GM19455 (cell line): ENCODE measurements at regions not wholly inside any gene's neighbourhood (a gene's known extent, or its start where the extent isn't known, plus 50 kb on each side); places are given as distances from the start of the nearest gene placed in this dataset.
A peak's percentile ranks its signal among the peaks of the same experiment; 100 is the strongest.

Experiments
- ATAC-seq: cut with Tn5 transposase; IDR thresholded peaks from one replicate; pipeline ENCODE4 v1.9.1; 2021; ENCODE audit not compliant: unreplicated experiment

DNA sequence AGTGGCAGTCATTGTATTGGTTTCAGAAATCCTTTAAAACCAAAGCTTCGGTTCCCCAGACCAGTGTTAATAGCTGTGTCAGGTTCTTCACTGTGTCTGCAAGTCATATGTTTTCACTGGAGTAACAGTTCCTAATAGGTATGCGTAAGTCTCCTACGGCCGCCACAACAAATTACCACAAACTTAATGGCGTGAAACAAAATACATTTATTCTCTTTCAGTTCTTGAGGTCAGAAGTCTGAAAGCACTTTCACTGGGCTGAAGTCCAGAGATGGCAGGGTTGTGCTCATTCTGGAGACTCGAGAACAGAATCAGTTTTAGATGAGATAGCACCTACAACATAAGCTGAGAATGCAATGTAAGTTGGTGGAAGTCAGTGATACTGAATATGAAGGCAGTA lies 556.2 kb downstream of the TLE4 start:
- ATAC-seq: no peak

DNA sequence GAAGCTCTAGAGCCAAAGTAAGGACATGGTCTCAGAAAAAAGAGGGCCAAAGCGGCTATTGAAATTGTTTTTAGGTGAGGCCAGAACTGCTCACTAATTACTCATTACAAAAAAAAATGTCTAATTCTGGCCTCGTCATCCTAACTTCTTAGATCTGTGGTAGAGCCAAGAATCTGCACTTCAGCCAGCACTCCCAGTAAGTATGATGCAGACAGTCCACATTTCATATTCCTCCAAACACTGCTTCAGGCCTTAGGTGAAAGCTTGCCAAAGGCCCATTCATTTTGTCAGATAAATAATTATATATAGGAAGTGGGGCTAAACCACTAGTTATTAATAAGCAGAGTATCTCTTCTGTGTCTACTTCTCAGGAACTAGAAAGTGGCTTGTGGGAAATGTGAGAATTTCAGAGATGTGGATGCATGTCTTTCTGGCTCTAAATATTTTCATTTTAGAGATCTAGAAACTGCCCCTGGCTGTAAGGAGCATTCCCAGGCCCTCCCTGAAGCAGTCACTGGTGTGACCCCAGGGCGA lies 554.0 kb downstream of the TLE4 start:
- no peak for ATAC-seq

GRCh38 chr9:80117031-80117430 lies 545.3 kb downstream of the TLE4 start:
- no peak for ATAC-seq

DNA sequence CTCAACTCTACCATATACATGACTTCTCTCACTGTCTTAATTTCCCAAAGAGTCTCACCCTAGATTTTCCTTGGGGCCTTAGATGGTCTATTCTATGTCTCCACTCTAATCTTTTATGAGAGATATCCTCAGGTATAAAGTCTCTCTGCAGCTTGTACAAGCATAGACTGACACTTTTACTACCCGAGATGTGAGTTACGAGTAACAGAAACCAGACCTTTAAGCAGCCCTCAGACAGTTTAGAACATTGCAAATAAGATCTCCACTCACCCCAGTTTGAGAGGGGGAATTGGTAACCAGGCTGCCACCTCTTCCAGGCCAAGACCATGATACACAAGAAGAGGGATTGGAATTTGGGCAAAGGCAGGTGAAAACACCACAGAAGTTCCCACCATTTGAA lies 542.5 kb downstream of the TLE4 start:
- no peak for ATAC-seq

GRCh38 chr9:80107931-80108660 lies 536.3 kb downstream of the TLE4 start:
- ATAC-seq: no peak

DNA sequence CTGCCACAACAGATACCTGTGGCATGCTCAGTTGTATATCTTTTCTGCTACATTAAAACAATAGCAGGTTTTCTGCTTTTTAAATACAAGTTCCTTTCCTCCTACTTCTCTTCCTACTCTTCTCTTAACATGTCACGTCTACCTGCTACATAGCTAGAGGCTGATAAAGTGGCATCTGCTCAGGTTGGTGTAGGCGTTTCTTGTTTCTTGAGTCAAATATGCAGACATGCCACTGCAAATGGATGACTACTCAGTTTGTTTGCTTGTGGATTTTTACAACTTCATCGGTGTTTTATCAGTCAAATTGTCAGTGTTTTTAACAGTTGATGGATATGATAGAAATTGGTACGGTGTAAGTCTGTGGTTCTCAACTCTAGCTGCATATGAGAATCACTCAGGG lies 525.7 kb downstream of the TLE4 start:
- no peak for ATAC-seq

GRCh38 chr9:80094176-80094771 lies 522.5 kb downstream of the TLE4 start:
- ATAC-seq: peak; percentile 65

DNA sequence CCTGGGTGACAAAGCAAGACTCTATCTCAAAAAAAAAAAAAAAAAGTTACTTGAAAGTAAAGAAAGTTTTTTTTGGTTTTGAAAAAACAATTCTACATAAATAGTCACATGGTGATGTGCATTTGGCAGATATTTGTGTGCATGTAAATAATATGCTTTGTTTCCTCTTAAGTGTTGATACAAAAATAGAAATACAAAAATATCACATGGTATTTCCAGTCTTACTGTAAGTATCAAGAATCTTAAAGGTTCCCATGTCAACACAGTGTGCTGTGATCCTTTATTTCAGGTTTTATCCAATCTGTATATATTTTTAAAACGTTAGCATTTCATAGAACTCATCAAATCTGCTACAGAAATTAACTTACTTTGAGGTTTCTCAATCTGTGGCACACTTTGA lies 521.9 kb downstream of the TLE4 start:
- ATAC-seq: no peak

DNA sequence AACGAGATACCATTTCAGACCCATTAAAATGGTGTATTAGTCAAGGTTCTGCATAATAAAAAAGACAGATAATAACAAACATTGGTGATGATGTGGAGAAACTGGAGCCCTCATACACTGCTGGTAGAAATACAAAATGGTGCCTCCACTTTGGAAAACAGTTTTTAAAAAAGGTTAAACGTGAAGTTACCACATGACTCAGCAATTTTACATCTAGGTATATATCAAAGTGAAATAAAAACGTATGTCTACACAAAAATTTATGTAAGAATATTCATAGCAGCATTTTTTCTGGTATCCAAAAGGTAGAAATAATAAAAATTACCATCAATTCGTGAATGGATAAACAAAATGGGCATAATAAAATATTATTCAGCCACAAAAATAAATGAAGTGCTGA lies 519.8 kb downstream of the TLE4 start:
- no peak for ATAC-seq

DNA sequence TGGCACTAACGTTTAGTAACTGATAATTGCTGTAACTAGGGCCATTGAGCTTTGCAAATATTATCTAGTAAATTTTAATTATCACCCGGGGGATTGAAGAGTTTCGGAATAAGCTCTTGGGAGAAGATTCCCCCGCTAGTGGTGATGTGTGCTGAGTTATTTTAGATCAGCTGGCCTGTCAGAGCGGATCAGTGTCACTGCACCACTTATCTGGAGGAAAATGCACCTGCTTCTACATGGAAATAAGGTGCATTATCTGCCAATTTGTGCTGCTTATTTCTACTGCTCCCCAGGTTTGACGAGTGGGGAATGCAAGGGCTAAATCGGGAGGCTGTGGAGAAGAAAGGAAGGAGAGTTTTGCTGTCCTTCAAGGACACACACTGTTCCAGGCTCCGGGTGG lies 518.6 kb downstream of the TLE4 start:
- ATAC-seq: no peak

DNA sequence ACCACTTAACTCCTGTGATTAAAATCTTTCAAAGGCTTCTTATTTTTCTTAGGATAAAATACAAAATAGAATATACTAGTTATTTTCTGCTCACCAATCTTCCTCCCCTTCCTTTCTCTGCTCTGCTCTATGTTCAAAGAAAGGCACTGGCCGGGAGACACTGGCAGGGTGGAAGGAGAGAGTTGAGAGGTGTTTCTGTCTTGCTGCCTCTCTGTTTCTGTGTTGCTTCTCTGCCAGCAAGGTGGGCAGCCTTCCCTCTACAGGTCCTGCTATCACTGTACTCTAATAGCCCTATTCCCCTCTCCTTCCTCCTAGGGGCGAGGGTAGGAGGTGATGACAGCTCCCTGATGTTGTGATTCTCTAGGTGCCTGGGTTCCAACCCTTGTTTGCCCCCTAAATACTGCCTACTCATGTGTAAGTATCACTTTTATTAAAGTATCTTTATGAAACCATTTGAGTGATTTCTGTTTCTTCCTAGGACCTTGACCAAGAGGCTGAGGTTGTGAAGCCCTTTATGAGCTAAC lies 515.1 kb downstream of the TLE4 start:
- no peak for ATAC-seq

DNA sequence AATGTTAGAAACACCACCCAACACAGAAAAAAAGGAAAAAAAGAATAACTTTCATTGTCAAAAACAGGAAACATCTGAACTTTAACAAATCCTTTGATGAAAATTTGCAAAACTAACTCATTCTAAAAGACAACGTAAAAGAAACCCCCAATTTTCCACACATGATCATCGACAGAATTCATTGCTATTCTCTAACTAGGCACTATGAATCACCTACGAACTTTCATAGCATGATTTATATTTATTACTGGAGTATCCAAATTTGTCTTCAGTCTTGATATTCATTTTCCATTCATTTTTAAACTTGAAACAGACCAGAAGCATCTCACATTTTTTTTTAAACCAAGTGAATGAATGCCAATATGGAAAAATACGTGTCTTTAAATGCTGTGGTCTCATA lies 514.6 kb downstream of the TLE4 start:
- ATAC-seq: no peak

DNA sequence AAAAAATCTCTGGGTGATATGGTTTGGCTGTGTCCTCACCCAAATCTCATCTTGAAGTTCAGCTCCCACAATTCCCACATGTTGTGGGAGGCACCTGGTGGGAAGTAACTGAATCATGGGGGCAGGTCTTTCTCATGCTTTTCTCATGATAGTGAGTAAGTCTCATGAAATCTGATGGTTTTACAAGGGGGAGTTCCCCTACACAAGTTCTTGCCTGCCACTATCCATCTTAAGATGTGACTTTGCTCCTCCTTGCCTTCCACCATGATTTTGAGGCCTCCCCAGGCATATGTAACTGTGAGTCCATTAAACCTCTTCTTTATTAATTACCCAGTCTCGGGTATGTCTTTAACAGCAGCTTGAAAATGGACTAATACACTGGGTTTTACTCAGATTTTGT lies 513.9 kb downstream of the TLE4 start:
- no peak for ATAC-seq

DNA sequence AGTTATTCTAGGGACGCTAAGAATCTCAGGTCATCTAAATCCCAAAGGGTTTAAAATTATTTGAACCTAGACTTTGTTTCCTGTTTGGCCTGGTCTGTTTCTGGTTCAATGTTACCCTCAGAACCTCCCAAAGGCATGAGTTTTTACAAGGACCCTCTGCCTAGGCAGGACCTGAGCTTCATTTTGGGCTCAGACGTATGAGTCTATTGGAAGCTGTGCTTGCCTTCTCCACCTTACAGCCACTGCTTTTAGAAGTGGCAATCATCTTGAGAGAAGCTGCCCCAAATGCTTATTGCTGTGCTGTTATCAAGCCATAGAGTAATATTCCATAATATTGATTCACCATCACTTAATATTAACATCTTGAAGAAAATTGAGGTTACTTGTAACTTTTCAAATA lies 510.4 kb downstream of the TLE4 start:
- no peak for ATAC-seq

DNA sequence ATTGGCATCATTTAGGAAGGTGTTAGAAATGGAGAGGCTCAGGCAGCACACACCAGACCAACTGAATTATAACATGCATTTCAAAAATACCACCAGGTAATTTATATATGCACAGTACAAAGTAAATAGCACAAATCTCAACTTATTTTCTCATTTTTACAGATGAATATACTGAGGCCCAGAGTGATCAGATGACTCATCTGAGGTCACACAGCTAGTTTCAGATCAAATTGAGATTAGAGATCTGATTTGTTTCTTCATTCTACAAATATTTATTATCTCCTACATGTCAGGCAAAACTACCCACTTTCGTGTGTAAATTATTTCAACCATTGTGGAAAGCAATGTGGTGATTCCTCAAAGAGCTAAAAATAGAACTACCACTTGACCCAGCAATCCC lies 507.1 kb downstream of the TLE4 start:
- ATAC-seq: no peak

- peak; percentile 46 for ATAC-seq
Measured at GRCh38 chr9:80077059-80077458, 505.3 kb downstream of the TLE4 start.

DNA sequence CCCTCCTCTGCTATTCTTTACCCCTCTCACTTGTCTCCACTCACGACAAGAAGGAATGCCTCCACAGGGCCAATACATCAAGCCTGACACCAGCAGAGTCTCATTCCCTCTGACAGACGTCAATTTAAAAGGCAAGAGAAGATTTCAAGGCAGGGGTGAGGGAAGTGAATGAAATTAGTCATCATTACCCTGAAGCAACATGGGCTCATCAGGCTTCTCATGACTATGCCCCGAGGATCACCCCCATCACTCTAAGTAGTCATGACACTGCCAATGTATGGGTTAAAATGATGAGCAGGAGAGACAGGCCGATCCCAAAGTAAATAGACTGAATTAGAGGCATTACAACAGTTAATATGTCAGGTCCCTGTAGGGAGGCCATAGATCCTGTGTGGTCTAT lies 504.4 kb downstream of the TLE4 start:
- ATAC-seq: no peak

DNA sequence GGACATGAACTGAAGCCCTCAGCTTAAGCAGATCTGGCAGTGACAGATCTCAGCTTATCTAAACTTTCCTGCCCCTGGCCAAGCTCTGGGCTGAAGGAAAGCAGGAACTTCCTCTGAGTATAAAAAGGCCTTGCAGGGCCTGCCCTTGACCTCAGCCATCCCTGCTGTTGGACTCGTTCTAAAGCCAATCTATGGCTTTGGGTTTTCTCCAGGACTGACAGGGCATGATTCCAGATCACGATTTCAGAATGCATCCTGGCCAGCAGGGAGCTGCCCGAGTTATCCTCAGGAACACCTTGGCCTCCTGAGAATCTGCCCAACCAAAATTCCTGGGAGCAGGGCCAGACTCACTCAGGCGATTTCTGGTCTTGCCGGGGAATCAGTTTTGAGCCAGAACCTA lies 502.7 kb downstream of the TLE4 start:
- ATAC-seq: no peak

DNA sequence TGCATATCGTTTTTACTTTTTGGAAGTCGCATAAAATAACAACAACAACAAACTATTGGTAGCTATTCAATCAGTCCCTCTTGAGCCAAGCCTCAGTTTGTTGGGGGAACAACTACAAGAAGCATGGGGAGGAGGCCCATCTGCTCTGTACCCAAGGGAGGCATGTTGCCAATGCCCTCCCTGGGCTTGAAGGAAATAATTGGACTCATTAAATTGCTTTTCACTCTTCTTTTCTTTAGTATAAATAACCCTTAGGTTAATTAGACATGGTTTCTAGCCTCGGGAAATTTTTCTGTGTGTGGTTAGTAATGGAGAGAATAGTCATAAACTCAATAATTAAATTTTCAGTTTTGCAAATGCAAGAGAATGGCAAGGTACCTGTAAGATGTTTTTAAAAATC lies 500.7 kb downstream of the TLE4 start:
- no peak for ATAC-seq

GRCh38 chr9:80070071-80070742 lies 498.4 kb downstream of the TLE4 start:
- ATAC-seq: no peak

DNA sequence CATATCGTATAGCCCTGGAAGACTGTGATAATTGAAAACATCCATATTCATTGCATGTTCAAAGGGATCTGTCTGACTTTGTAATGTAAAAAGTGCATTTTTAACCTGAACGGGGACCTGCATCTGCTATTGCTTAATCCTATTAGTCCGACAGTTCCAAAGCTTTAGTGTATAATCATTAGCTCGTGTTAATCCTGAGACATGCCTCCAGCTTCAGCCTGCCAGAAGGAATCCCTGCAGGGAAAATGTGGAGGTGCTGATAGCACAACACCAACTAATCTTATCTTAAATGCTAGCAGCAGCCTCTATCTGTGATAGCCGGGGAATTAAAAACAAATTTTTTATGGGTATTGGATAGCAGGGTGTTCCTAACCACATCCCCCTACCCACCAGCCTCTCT lies 495.2 kb downstream of the TLE4 start:
- no peak for ATAC-seq

GRCh38 chr9:80062567-80062966 lies 490.8 kb downstream of the TLE4 start:
- ATAC-seq: no peak
